BE2C (cell line): ENCODE measurements at regions not wholly inside any gene's neighbourhood (a gene's known extent, or its start where the extent isn't known, plus 50 kb on each side); places are given as distances from the start of the nearest gene placed in this dataset.

ENCODE experiments used
- DNase-seq: peaks from one replicate; pipeline ENCODE4 v3.0.0-alpha.2; 2020
- H3K27me3 ChIP-seq: fragments of 250-450 bp; sonication (Bioruptor Pico); 2 replicates; pipeline ENCODE4 v1.5.1; 2020; ENCODE audit warnings: mild to moderate bottlenecking
- H3K36me3 ChIP-seq: fragments of 250-450 bp; sonication (Bioruptor Pico); 2 replicates; pipeline ENCODE4 v1.5.1; 2020; ENCODE audit warnings: mild to moderate bottlenecking
- H3K4me1 ChIP-seq: fragments of 250-450 bp; sonication (Bioruptor Pico); 2 replicates; pipeline ENCODE4 v1.5.1; 2020
- H3K4me3 ChIP-seq: 2 replicates; pipeline ENCODE4 v1.5.1; 2011; ENCODE audit warnings: low read depth, low read length
- H3K9me3 ChIP-seq: fragments of 250-450 bp; sonication (Bioruptor Pico); 2 replicates; pipeline ENCODE4 v1.5.1; 2020
- CTCF ChIP-seq: IDR thresholded peaks from 2 replicates; pipeline ENCODE4 v1.5.1; 2012; ENCODE audit warnings: mild to moderate bottlenecking, low read depth, low read length

- H3K36me3 ChIP-seq: no peaks in the 10 kb centered on the region
- no peaks in the 10 kb centered on the region for H3K27me3 ChIP-seq
- H3K4me3 ChIP-seq: no peak overlapping the region
- no peaks in the 10 kb centered on the region; the same call in 1 of the 2 replicates for H3K9me3 ChIP-seq
- DNase-seq: no peak
- no peak for TF ChIP-seq CTCF
- H3K4me1 ChIP-seq: no peaks in the 10 kb centered on the region
Measured at GRCh38 chr6:133699741-133700385, 189.1 kb upstream of the TCF21 start.

GRCh38 chr6:133701633-133702331 lies 187.1 kb upstream of the TCF21 start:
- no peak overlapping the region for H3K4me3 ChIP-seq
- no peaks in the 10 kb centered on the region for H3K27me3 ChIP-seq
- no peak for TF ChIP-seq CTCF
- H3K36me3 ChIP-seq: no peaks in the 10 kb centered on the region
- no peaks in the 10 kb centered on the region for H3K4me1 ChIP-seq
- no peaks in the 10 kb centered on the region for H3K9me3 ChIP-seq
- peak; percentile 14 for DNase-seq

- Histone ChIP-seq H3K36me3 (no peaks in the 10 kb centered on the region), H3K4me3 (no peak overlapping the region), H3K9me3 (no peaks in the 10 kb centered on the region), H3K27me3 (no peaks in the 10 kb centered on the region), H3K4me1 (no peaks in the 10 kb centered on the region)
- TF ChIP-seq CTCF: no peak
- DNase-seq: no peak
Measured at GRCh38 chr6:133704371-133704770, 184.5 kb upstream of the TCF21 start.

- Histone ChIP-seq H3K4me3 (no peak overlapping the region), H3K36me3 (no peaks in the 10 kb centered on the region), H3K9me3 (no peaks in the 10 kb centered on the region), H3K4me1 (no peaks in the 10 kb centered on the region), H3K27me3 (no peaks in the 10 kb centered on the region)
- TF ChIP-seq CTCF: no peak
- DNase-seq: no peak
Measured at GRCh38 chr6:133705066-133705465, 183.8 kb upstream of the TCF21 start.

- H3K27me3 ChIP-seq: no peaks in the 10 kb centered on the region
- no peak overlapping the region for H3K4me3 ChIP-seq
- TF ChIP-seq CTCF: no peak
- no peaks in the 10 kb centered on the region for H3K4me1 ChIP-seq
- no peak for DNase-seq
- no peaks in the 10 kb centered on the region for H3K36me3 ChIP-seq
- H3K9me3 ChIP-seq: no peaks in the 10 kb centered on the region
Measured at GRCh38 chr6:133705731-133706130, 183.2 kb upstream of the TCF21 start.

DNA sequence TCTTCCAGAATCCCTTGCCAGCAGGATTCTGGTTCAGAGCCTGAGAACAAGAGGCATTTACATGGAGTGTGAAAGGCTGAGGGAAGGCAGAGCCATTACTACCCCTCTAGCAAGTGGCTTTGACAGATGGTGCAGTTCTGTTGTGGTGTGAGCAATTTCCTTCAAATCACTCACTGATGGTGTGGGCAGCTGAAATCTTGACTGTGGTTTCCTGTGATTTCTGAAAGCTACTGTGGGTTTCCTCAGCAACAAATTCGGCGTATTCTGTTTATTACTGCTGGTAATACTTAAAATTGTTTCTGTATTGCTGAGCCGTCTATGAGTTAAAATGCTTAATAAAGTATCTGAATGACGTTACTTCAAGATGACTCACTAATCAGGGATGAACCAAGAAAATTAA lies 181.5 kb upstream of the TCF21 start:
- Histone ChIP-seq H3K36me3 (no peaks in the 10 kb centered on the region), H3K4me3 (no peak overlapping the region), H3K4me1 (no peaks in the 10 kb centered on the region), H3K27me3 (peaks cover 4% of the 10 kb centered on the region; the same call in 1 of the 2 replicates), H3K9me3 (no peaks in the 10 kb centered on the region)
- no peak for TF ChIP-seq CTCF
- no peak for DNase-seq
